Left kidney (tissue), 1 donor: ENCODE measurements at regions not wholly inside any gene's neighbourhood (a gene's known extent, or its start where the extent isn't known, plus 50 kb on each side); places are given as distances from the start of the nearest gene placed in this dataset.
"Not testable (repeated sequence)": the region's sequence is repeated elsewhere in the genome, so short reads cannot be mapped to it uniquely, and the experiment has no call there.

ENCODE experiments used
- DNase-seq: peaks from one replicate; pipeline ENCODE4 v3.0.0-alpha.2; 2013

DNA sequence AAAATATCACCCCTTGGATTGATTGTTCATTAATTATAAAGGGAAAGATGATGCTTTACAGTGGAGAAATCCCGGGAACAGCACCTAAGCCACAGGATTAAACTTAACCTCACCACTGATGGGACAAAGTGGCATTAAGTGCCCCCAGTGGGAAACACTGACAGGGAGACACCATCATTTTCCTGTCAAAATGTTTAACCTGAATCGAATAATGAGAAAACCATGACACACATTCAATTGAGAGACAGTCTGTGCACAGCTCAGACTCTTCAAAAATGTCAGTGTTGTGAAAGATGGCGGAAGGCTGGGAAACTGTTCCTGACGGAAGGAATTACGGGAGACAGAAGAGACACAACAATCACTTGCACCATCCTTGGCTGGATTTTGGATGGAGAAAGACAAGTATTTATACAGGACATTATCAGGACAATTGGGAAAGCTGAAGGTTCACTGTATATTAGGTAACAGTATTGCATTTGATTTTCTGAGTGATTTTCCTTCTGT, 111.8 kb upstream of the ASB18 start:
- no peak for DNase-seq

DNA sequence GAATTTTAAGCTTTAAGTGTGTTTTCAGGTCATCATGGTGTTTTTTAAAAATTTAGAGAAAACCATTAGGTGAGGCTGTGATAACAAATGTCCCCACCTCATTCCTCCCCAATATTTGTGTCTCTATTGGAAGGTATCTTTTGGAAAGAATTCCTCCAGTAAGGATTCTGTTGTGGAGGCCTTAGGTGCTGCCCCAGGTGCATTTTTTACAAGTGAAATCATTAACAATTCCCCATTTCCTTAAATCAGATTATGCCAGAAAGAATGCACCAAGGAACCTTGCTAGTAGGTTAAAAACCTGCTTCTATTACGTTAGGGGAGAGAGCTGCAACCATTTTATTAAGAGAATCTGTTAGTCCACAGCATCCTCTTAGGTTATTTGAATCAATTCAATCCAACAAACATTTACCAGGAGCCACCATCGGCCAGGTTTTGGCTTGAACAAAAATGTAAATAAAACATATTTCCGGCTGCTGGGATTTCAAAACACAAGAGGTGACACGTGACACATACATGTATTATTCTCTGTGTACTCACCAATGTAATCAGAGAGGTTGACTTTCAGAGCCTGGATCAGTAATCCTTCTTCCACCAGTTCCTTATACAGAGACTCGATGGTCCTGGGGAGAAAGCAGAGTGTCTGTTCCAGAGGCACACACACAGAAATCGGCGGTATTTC, 112.5 kb upstream of the ASB18 start:
- DNase-seq = no peak

DNA sequence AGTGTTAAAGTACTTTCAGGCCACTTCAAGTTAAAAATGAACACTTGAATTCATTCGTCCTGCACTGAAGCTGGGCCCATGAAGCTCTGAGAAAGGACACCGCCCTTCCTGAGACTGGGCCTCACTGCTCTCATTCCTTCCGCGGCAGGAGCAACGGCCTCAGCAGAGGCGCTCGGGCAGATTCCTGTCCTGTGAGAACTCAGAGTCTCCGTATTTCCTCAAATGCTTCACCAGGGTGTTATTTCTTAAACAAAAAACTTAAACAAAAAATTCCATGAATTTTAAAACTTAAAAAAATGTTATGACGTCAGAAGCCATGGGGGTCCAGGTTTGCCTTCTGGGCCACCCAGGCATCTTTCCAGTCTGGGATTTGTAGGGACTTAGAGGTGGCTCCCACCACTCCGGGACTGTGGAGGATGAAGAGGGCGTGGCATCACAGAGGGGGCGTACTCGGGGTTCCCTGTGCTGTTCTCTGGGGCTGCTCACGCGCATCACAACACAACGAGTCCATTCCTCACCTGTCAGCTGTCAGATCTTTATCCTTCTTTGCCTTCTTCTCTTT, 115.9 kb upstream of the ASB18 start:
- DNase-seq = no peak

DNA sequence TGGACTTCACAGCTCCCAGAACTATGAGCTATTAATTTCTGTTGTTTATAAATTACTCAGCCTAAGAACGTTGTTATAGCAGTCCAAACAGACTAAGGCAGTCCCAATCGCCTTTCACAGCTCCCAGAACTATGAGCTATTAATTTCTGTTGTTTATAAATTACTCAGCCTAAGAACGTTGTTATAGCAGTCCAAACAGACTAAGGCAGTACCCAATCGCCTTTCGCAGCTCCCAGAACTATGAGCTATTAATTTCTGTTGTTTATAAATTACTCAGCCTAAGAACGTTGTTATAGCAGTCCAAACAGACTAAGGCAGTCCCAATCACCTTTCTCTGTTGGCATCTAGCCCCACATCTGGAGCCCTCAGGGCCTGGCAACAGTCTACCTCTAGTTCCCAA, 117.0 kb upstream of the ASB18 start:
- DNase-seq = not testable (repeated sequence)

DNA sequence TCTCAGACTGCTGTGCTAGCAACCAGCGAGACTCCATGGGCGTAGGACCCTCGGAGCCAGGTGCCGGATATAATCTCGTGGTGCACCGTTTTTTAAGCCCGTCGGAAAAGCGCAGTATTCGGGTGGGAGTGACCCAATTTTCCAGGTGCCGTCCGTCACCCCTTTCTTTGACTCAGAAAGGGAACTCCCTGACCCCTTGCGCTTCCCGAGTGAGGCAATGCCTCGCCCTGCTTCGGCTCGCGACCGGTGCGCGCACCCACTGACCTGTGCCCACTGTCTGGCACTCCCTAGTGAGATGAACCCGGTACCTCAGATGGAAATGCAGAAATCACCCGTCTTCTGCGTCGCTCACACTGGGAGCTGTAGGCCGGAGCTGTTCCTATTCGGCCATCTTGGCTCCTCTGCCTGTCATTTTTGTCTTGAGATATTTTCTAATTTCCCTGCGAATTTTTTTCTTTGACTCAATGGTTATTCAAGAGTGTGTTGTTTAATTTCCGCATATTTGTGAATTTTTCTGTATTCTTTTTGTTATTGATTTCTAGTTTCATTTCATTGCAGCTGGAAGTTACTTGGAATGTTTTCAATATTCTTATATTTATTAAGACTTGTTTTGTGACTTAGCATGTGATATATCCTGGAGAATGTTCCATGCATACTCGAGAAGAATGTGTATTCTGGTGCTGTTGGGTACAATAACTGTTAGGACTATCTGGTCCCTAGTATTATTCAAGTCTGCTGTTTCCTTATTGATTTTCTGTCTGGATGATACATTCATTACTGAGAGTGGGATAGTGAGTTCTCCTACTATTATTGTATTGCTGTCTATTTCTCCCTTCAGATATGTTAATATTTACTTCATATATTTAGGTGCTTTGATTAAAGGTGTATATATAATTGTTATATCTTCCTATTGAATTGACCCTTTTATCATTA, 125.3 kb upstream of the ASB18 start:
- not testable (repeated sequence) for DNase-seq

DNA sequence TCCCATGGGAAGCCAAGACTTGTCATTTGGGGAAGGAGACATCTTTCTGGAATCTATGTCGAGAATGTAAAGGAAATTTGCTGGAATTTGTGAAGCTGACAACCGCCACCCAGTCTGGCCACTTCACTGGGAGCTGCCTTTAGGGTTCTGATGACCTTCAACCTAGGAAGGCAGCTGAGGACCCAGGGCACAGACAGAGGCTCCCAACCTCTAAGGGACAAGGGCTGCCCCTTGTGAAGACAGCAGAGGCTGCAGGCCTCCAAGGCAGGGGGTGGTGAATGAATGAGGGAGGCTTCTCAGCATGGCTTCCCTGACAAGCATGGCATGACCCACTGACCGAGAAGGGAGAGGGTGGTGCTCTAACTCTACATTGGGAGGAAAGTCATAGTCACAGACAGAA, 128.9 kb upstream of the ASB18 start:
- DNase-seq = no peak

DNA sequence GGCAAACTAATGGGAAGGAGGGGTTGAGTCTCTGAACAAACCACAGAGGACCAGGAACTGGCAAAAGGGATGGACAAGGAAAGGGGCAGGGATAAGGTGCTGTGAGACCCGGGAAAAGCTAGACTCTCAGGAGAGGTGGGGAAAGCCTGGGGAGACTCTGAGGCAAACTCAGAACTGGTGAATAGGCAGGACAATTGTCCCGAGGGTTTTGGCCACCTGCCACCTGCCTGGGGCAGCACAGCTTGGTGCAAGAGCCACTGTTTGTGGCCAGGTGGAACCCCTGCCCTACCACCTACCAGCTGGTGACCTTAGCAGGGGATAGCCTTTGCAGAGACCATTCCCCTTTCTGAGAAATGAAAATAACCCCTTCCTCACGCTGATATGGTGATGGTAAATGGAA, 129.4 kb upstream of the ASB18 start:
- DNase-seq = no peak

DNA sequence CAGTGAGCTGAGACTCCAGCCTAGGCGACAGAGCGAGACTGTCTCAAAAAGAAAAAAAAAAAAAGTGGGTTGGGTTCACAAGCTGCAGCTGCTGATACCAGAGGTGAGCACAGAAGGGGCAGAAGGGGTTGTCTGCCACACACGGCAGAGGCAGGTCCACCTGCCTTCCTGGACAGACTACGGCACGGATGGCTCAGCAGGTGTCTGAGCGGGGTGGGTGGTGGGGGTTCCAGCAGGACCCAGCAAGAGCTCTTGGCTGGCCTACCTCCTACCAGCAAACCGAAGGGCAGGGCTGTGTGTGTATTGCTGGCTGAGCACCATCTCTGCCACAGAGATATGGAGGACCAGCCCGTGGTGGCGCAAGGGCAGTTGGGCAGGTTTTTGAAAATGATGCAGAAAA, 130.4 kb upstream of the ASB18 start:
- DNase-seq = no peak

DNA sequence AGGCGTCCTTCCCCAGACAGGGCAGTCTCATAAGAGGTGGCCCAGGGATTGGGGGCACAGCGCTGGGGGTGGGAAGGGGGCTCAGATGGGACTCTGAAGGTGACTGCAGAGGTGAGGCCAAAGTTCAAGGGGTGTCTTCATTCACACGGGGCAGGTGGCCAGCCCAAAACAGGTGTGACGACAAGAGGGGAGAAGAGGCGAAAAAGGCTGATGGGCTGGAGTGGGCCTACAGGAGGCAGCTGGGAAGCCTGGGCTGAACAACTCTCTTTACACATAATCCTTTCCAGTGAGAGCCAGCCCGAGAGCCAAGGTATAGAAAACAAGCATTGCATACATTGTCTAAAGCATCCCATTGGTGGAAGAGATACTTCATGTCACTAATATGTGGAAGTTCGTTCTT, 130.9 kb upstream of the ASB18 start:
- no peak for DNase-seq

DNA sequence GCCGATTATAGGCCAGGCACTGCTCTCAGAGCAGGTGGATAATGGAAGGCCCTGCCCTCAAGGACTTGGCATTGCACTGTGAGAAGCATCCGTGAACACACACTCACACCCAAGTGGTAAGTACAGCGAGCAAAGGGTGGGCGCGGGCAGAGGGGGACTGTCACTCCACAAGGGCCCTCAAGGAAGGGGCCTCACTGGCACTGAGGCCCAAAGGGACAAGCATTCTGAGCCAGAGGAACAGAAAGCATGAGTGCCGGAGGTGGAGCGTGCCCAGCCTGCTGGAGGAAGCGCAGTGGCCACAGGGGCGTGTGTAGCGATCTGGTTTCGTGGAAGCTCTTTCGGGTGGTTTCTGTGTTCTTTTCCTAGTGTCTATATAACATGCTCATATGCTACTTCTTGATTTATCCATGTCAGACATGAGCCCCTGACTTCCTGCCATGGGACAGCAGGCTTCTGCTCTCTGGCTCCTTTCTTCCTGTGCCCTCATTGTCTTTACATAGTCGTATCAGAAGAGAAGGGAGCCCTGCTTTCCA, 132.7 kb upstream of the ASB18 start:
- DNase-seq = no peak

DNA sequence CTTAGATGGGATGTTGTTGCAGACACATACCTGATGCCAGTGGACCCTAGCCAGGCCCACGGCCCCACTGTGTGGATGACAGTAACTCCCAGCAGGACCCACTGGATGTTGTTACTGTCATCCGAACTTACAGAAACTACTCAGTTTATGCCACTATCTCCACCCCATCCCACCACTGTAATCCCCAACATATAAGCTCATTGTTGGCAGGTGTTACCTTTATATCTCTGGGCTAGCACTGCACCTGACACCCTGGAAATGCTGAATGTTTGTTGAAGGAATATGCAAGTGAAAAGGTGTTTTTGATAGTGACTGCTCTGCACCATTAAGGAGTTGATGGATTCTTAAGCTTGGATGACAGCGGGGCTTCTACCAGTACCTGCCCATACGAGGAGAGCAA, 133.5 kb upstream of the ASB18 start:
- no peak for DNase-seq

DNA sequence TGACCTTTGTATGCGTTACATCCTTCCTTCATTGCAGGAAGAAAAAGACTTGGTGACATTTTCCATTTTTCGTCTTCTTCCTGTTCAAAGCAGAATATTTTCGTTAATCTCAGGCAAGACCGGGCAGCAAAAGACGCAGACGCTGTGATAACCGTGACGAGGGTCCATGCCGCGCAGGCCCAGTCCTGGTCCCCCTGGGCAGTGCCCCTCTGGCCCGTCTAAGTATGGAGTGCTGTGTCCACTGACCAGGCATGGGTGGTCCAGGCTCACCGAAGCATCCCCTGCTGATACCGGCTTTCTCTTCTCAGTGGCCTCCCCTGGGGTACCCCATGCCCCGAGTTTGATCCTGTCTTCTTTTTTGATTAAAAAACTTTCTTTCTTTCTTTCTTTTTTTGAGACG, 135.2 kb upstream of the ASB18 start:
- no peak for DNase-seq

DNA sequence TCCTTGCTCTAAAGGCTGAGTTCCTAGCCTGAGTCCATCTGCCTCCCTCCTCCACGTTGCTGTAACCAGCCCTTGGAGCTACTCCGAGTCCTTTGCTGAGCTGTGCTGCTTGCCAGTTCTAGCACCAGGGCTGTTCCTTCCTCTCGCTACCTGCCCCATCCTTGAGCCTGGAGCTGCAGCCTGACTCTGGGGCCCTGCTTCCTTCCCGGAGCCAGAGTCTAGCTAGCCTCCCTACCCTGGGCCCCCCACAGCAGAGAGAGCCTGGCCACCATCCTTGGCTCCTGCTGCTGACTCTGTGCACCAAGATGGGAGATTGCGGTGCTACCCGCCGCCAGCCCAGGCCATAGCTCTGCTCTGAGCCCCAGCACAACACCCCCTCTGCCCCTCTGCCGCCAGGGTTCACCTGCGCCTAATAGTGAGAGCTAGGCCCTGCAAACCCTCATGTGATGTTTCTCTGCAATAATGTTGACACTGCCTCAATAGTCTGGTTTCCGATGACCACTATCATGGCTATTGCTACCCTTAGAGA, 135.9 kb upstream of the ASB18 start:
- DNase-seq = no peak

DNA sequence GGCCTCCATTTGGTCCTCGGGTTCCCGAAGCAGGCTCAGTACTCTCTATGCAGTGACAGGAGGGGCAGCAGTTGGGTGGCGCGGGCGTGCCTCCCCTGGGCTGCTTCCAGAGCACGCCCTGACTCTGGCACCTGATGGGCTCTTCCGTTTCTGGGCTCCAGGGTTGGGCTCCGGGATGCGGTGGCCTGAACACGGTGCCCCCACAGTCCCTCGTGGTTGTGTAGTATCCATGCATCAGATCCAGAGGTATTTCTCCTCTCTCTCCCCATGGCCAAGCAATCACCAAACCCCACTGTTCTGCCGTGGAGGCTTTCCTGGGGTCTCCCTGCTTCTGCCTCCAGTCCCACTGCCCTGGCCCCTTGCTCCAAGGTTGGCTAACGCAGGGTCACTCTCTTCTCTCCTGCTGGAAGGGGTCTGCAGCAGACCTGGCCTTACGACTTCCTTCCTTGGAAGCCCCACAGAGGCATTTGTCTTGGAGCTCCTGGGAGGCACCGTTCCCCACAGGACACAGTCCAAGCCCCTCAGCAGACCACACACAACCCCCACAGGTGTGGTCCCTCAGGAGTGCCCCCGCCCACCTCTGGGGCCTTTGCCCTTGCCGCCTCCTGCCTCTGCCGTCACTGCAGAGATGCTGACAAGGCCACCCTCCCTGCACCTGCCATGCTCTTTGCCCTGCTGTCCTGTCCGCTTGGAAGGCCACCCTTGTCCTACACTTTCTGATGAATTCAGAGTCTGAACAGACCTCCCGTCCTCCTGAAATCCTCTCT, 136.6 kb upstream of the ASB18 start:
- no peak for DNase-seq

DNA sequence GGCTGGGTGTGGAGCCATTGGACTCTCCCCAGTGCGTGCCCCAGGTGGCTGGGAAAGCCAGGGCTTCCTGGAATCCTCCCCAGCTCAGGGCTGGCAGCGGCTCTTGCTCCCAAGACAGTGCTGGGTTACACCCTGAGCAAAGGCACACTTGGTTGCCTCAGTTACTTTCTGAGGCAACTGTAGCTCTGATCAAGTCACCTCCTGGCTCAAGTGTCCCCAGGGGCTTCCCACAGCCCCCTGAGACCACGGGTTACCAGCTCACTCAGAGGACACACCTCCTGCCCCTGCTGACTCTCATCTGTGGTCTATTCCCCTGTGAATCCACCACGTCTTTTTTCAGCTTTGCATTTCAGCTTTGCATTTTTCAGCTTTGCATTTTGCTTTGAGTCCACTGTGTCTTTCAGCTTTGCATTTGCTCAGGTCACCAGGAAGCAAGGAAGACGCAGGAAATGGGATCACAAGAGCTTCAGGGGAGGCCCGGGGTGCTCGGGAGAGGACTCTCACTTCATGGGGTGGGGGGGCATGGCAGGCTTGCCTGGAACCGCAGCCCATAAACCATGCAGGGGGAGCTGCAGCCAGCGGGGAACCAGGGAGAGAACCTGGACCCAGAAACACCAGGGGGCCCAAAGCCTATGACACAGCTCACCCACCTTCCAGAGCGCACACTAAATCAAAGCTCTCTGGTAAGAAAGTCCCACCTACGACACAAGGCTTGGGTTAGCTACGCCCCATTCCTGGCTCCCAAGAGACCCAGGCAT, 138.0 kb upstream of the ASB18 start:
- DNase-seq = no peak

DNA sequence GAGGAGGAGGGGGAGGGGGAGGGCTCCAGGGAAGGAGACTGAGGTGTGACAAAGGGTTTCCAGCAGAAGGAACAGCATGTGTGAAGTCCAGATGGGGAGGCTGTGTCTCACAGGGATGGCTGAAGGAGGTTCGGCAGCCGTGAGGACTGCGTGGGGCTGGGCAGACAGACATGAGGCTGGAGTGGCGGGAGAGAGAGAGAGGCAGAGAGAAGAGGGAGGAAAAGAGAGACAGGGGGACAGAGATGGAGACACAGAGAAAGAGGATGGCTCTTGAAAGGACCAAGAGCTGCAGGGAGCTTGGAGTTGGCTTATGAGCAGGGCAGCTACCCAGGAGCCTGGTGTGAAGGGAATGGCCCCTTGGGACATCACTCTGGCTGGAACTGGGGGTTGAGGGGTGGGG, 138.9 kb upstream of the ASB18 start:
- no peak for DNase-seq

DNA sequence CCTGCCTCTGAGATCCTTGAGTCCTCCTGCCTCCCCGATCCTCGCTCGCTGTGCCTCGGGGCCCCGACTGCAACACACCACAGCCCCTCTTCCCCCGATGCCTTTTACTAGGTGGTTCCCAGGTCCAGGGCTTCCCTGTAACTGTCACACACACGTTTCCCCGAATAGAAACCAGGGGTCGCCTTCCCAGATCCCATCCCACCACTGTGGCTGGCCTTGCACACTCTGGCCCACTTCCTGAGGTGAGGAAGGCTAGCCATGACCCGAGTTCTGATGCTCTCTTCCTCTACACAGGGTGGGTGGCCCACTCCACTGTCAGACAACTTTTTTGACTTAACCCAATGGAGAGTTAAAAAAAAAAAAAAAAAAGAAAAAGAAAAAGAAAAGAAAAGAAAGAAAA, 139.6 kb upstream of the ASB18 start:
- no peak for DNase-seq

DNA sequence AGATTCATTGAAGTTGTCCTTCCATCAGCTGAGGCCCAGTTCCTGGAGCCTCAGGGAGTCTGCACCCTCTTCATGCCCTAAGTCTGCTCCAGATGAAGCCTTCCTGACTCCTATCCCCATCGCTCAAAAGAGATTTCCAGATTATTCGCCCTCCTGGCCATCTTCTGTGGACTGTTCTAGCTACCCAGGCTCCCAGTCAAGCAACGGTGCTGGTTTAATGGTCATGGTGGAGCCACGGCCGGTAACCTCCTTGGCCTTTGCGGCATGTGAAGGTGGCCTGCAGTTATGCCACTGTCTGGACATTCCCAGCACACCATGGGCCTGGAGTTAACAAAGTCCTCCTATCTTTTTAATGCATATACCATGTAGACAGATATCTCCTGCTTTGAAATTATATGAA, 140.1 kb upstream of the ASB18 start:
- DNase-seq = no peak

DNA sequence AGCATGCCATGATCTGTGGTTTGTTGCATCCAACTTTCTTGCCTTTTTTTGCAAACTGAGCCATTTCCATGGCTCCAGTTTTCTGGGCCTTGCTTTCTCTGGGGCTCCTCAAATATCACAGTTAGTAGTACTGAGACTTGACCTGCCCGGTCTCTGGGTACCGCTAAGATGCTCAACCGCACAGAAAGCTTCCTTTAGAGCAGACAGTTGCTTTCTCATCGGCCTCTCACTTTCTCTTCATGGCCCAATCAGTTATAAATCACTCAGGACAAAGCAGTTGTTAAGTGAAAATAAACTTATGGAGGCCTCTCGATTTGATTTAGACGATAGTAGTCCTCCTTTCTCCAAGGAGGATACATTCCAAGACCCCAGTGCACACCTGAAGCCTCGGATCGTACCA, 141.2 kb upstream of the ASB18 start:
- DNase-seq = no peak

DNA sequence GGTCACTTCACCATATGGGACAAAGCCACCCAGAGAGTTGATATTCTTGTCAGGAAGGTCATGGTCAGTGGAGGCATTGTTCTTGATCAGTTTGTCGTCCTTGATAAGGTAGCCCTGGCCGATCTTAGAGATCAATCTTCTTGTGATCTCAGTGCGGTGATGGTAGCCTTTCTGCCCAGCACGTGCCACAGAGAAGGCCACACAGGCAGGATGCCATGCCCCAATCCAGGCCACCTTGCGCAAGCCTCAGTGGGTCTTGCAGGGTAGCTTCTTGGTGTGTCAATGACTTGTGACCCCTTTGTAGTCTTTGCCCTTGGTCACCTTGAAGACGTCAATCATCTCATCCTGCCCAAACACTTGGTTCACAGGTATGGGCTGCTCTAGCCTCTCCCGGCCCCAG, 143.9 kb upstream of the ASB18 start:
- DNase-seq = no peak

DNA sequence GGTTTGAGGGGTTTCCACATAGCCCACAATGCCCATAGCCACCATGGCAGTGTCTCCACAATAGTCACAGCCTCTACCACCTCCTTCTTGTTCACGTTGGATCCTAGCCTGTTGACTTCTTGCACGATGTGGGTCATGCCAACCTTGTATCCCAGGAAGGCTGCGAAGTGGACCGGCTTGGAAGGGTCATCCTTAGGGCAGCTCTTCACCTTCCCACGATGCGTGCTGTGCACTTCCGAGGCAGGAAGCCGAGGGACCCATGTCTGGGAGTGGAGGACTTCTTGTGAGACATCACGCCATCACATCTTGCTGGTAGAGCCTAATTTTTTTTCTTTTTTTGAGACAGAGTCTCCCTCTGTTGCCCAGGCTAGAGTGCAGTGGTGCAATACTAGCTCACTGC, 144.6 kb upstream of the ASB18 start:
- DNase-seq = no peak
